ENCODE measurements at regions not wholly inside any gene's neighbourhood (a gene's known extent, or its start where the extent isn't known, plus 50 kb on each side); places are given as distances from the start of the nearest gene placed in this dataset.

- POLR2A ChIA-PET, result no interaction called here
- Histone ChIP-seq H3K4me3 (ENCODE audit: low read depth, low read length) (no peak overlapping the region), H3K27me3 (ENCODE audit: control insufficient read depth, insufficient read depth, low read length) (no peaks in the 10 kb centered on the region), H3K9me3 (ENCODE audit: control insufficient read depth, insufficient read depth, low read length) (peaks cover 8% of the 10 kb centered on the region; the same call in 1 of the 2 replicates), H3K27ac (ENCODE audit: low read depth, low read length) (no peak overlapping the region)
- no peak for TF ChIP-seq CTCF (IDR thresholded peaks at IDR 0.05; ENCODE audit: low read depth, low read length)
- no peak for DNase-seq (ENCODE audit: low read depth, low spot score)
- CTCF ChIA-PET, result no interaction called here
Observed at GRCh38 chr19:32141840-32142511, 203.4 kb upstream of the ZNF507 start.

GRCh38 chr19:32146664-32147063 is 198.7 kb upstream of the ZNF507 start:
- no peak for TF ChIP-seq CTCF (IDR thresholded peaks at IDR 0.05; ENCODE audit: low read depth, low read length)
- DNase-seq (ENCODE audit: low read depth, low spot score), result no peak
- Histone ChIP-seq H3K27me3 (ENCODE audit: control insufficient read depth, insufficient read depth, low read length) (no peaks in the 10 kb centered on the region), H3K4me3 (ENCODE audit: low read depth, low read length) (no peak overlapping the region), H3K9me3 (ENCODE audit: control insufficient read depth, insufficient read depth, low read length) (peaks cover 6% of the 10 kb centered on the region; the same call in 1 of the 2 replicates), H3K27ac (ENCODE audit: low read depth, low read length) (no peak overlapping the region)
- POLR2A ChIA-PET, result no interaction called here
- CTCF ChIA-PET, result no interaction called here

GRCh38 chr19:32150605-32151004 is 194.8 kb upstream of the ZNF507 start:
- DNase-seq (ENCODE audit: low read depth, low spot score), result no peak
- CTCF ChIA-PET, result no interaction called here
- Histone ChIP-seq H3K9me3 (ENCODE audit: control insufficient read depth, insufficient read depth, low read length) (0 out of 2 replicates have a peak, but pooled peaks cover 1% of the 10 kb centered on the region), H3K4me3 (ENCODE audit: low read depth, low read length) (no peak overlapping the region), H3K27ac (ENCODE audit: low read depth, low read length) (no peak overlapping the region), H3K27me3 (ENCODE audit: control insufficient read depth, insufficient read depth, low read length) (no peaks in the 10 kb centered on the region)
- TF ChIP-seq CTCF (IDR thresholded peaks at IDR 0.05; ENCODE audit: low read depth, low read length), result no peak
- POLR2A ChIA-PET, result no interaction called here

GRCh38 chr19:32154418-32154817 is 191.0 kb upstream of the ZNF507 start:
- TF ChIP-seq CTCF (IDR thresholded peaks at IDR 0.05; ENCODE audit: low read depth, low read length), result no peak
- Histone ChIP-seq H3K27me3 (ENCODE audit: control insufficient read depth, insufficient read depth, low read length) (no peaks in the 10 kb centered on the region), H3K4me3 (ENCODE audit: low read depth, low read length) (no peak overlapping the region), H3K27ac (ENCODE audit: low read depth, low read length) (no peak overlapping the region), H3K9me3 (ENCODE audit: control insufficient read depth, insufficient read depth, low read length) (no peaks in the 10 kb centered on the region)
- DNase-seq (ENCODE audit: low read depth, low spot score), result no peak
- ChIA-PET POLR2A (no interaction called here), CTCF (no interaction called here)

DNA sequence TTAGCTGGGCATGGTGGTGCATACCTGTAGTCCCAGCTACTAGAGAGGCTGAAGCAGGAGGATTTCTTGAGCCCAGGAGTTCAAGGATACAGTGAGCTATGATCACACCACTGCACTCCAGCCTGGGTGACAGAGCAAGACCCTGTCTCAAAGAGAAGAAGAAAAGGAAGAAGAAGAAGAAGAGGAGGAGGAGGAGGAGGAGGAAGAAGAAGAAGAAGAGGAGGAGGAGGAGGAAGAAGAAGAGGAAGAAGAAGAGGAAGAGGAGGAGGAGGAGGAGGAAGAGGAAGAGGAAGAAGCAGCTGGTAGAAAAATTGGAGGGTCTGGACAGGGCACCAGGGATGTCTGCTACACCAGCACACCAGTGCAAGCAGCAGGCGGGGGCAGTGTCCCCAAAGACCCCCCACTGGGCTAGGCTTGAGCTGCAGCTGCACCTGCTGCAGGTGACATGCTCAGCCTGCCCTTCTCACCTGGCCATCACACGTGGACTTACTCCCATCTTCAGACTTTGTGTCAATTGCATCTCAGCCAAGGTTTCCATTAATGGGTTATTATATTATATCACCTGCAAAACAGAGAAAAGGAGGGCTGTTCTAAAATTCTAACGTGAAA is 180.9 kb upstream of the ZNF507 start:
- CTCF ChIA-PET, result no interaction called here
- no peaks in the 10 kb centered on the region for H3K27me3 ChIP-seq (ENCODE audit: control insufficient read depth, insufficient read depth, low read length)
- H3K9me3 ChIP-seq (ENCODE audit: control insufficient read depth, insufficient read depth, low read length), result peaks cover 5% of the 10 kb centered on the region
- POLR2A ChIA-PET, result no interaction called here
- H3K4me3 ChIP-seq (ENCODE audit: low read depth, low read length), result no peak overlapping the region
- no peak overlapping the region for H3K27ac ChIP-seq (ENCODE audit: low read depth, low read length)
- DNase-seq (ENCODE audit: low read depth, low spot score), result no peak
- no peak for TF ChIP-seq CTCF (IDR thresholded peaks at IDR 0.05; ENCODE audit: low read depth, low read length)

All from AG04450 (cell line).